ENCODE measurements at regions not wholly inside any gene's neighbourhood (a gene's known extent, or its start where the extent isn't known, plus 50 kb on each side); places are given as distances from the start of the nearest gene placed in this dataset.

DNA sequence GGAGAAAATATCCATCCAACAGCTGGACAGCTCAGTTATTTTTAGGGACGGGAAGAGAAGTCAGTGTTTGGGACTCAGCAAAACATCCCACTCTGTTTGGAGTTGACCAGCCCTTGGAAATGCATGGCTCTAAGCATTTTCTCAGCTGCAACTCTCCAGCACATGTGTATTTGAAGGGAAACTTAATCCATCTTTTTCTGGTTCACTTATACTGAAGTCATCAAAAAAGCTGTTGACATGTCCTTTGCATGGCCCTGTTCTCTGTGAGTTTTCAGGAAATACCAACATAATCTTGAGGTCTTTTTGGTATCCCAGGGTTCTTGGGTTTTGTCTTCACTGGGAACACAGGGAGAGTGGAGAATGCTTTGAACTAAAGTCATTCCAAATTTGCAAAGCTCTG lies 91.9 kb upstream of the CELF4 start (continued):
- TF ChIP-seq WRNIP1 (IDR thresholded peaks at IDR 0.05; ENCODE audit: borderline replicate concordance, low read depth, low read length): no peak
- no peak for TF ChIP-seq TCF7 (IDR thresholded peaks at IDR 0.05; ENCODE audit: borderline replicate concordance)
- no peak for TF ChIP-seq EED (IDR thresholded peaks at IDR 0.05; ENCODE audit: low read depth)

GRCh38 chr18:37654731-37655369 lies 89.3 kb upstream of the CELF4 start:
- Histone ChIP-seq H3K36me3 (ENCODE audit: control insufficient read depth in 2 of 2, insufficient read depth in 2 of 2, low read length in 1 of 2) (no peaks in the 10 kb centered on the region), H3K27ac (ENCODE audit: control insufficient read depth, insufficient read depth) (no peak overlapping the region), H3K79me2 (ENCODE audit: control insufficient read depth, insufficient read depth, low read length) (no peaks in the 10 kb centered on the region), H3K9ac (ENCODE audit: control insufficient read depth, insufficient read depth, low read length) (no peak overlapping the region), H4K20me1 (ENCODE audit: control insufficient read depth, insufficient read depth) (no peaks in the 10 kb centered on the region), H3K27me3 (replicated peaks in 1 of 2; ENCODE audit: control insufficient read depth in 2 of 2, insufficient read depth in 2 of 2, low read length in 1 of 2) (no peaks in the 10 kb centered on the region), H2AFZ (ENCODE audit: control insufficient read depth, low read depth, low read length) (no peak overlapping the region), H3K4me2 (ENCODE audit: control insufficient read depth, insufficient read depth) (no peak overlapping the region), H3K4me1 (ENCODE audit: control insufficient read depth, insufficient read depth, low read length) (no peaks in the 10 kb centered on the region), H3K9me3 (replicated peaks; ENCODE audit: control insufficient read depth, insufficient read depth, low read length) (no peaks in the 10 kb centered on the region), H3K4me3 (no peak overlapping the region)
- FAIRE-seq (no peak), DNase-seq (ENCODE audit: low read depth, low spot score) (no peak), ATAC-seq (no peak)
- no TSS peak for BruUV-seq (replicated peaks)
- intact Hi-C loops (cut with micrococcal nuclease; ENCODE audit: unreplicated experiment): no loop called here
- CTCF ChIA-PET: no interaction called here
- SMC1A ChIA-PET (ENCODE audit: uncharacterized antibody, unreplicated experiment): no interaction called here
- in situ Hi-C loops (cut with MboI): no loop called here
- WGBS (ENCODE audit: insufficient coverage, insufficient replicate concordance, low lambda C conversion rate, missing lambda C conversion rate): 9% methylated on average over 2 of the region's 4 CpGs
- POLR2A ChIA-PET: no interaction called here
- RAD21 ChIA-PET (ENCODE audit: unreplicated experiment): no interaction called here
- no peak for TF ChIP-seq RB1 (IDR thresholded peaks at IDR 0.05; ENCODE audit: borderline replicate concordance)
- TF ChIP-seq ATF2 (IDR thresholded peaks at IDR 0.05; ENCODE audit: low read length): no peak
- TF ChIP-seq, protein P1, sequence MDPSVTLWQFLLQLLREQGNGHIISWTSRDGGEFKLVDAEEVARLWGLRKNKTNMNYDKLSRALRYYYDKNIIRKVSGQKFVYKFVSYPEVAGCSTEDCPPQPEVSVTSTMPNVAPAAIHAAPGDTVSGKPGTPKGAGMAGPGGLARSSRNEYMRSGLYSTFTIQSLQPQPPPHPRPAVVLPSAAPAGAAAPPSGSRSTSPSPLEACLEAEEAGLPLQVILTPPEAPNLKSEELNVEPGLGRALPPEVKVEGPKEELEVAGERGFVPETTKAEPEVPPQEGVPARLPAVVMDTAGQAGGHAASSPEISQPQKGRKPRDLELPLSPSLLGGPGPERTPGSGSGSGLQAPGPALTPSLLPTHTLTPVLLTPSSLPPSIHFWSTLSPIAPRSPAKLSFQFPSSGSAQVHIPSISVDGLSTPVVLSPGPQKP (IDR thresholded peaks at IDR 0.05; ENCODE audit: low read depth, low read length): no peak
- no peak for TF ChIP-seq SPI1 (IDR thresholded peaks at IDR 0.05; ENCODE audit: borderline replicate concordance, insufficient read depth, low read depth, low read length)
- no peak for TF ChIP-seq GATAD2B (conservative IDR thresholded peaks at IDR 0.05; ENCODE audit: low read depth)
- no peak for TF ChIP-seq SREBF2 (IDR thresholded peaks at IDR 0.05; ENCODE audit: low read length)
- no peak for TF ChIP-seq RAD21 (IDR thresholded peaks at IDR 0.05; ENCODE audit: insufficient read depth, low read depth, low read length)
- TF ChIP-seq PML (IDR thresholded peaks at IDR 0.05; ENCODE audit: low read length): no peak
- TF ChIP-seq BHLHE40 (IDR thresholded peaks at IDR 0.05; ENCODE audit: borderline replicate concordance in 1 of 2, low read depth in 2 of 2, low read length in 1 of 2): no peak

Data from GM12878 (cell line).